ENCODE measurements at regions not wholly inside any gene's neighbourhood (a gene's known extent, or its start where the extent isn't known, plus 50 kb on each side); places are given as distances from the start of the nearest gene placed in this dataset.

DNA sequence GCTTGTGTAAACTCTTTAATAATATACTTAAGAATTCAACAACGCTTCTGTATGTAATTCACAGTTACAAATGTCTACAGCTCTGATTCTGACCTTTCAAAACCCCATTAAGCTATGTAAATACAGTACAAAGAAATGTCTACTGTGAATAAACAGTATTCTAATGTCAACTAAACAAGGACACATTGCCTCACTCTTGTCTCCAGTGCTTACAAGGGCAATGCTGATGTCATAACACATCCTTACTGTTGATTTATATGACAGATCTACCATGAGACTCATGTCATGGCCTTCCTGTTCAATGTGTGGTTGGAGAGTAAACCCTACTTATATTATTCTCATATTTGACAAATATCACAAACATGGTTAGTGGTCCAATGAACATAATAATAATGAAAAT lies 256.1 kb upstream of the ADGRL3 start:
- H3K27me3 Mint-ChIP-seq (ENCODE audit: unreplicated experiment): no peaks in the 10 kb centered on the region

DNA sequence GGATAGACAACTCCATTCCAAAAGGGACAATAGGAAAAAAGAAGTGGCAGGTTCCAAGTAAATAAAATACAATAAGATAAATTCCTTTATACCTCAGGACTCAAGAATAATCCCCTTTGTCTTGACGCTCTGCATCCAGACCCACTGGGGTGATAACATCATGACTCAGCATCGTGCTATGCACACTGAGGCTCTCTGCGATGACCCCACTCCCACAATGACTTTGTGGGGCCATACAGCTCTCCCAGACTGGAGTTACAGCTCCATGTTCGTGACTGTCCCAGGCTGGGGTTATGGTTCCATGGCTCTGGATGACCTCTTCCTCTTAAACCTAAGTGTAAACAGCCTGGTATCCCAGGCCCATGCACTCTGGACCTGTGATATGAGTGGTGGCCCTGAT lies 254.5 kb upstream of the ADGRL3 start:
- TF ChIP-seq, protein P1, sequence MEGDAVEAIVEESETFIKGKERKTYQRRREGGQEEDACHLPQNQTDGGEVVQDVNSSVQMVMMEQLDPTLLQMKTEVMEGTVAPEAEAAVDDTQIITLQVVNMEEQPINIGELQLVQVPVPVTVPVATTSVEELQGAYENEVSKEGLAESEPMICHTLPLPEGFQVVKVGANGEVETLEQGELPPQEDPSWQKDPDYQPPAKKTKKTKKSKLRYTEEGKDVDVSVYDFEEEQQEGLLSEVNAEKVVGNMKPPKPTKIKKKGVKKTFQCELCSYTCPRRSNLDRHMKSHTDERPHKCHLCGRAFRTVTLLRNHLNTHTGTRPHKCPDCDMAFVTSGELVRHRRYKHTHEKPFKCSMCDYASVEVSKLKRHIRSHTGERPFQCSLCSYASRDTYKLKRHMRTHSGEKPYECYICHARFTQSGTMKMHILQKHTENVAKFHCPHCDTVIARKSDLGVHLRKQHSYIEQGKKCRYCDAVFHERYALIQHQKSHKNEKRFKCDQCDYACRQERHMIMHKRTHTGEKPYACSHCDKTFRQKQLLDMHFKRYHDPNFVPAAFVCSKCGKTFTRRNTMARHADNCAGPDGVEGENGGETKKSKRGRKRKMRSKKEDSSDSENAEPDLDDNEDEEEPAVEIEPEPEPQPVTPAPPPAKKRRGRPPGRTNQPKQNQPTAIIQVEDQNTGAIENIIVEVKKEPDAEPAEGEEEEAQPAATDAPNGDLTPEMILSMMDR (IDR thresholded peaks at IDR 0.05; ENCODE audit: partially characterized antibody, unreplicated experiment): no peak
- Mint-ChIP-seq H3K27ac (ENCODE audit: unreplicated experiment) (no peak overlapping the region), H3K4me3 (ENCODE audit: unreplicated experiment) (no peak overlapping the region)

More for the DNA sequence above, 256.1 kb upstream of the ADGRL3 start:
- TF ChIP-seq, protein P1 (IDR thresholded peaks at IDR 0.05; ENCODE audit: partially characterized antibody, unreplicated experiment): no peak
- H3K9me3 Mint-ChIP-seq (ENCODE audit: unreplicated experiment): peaks cover 5% of the 10 kb centered on the region
- no peaks in the 10 kb centered on the region for H3K4me1 Mint-ChIP-seq (ENCODE audit: low read depth, unreplicated experiment)
- DNase-seq: no peak
- no peak overlapping the region for H3K4me3 Mint-ChIP-seq (ENCODE audit: unreplicated experiment)
- no peaks in the 10 kb centered on the region for H3K36me3 Mint-ChIP-seq (ENCODE audit: unreplicated experiment)
- H3K27ac Mint-ChIP-seq (ENCODE audit: unreplicated experiment): no peak overlapping the region

DNA sequence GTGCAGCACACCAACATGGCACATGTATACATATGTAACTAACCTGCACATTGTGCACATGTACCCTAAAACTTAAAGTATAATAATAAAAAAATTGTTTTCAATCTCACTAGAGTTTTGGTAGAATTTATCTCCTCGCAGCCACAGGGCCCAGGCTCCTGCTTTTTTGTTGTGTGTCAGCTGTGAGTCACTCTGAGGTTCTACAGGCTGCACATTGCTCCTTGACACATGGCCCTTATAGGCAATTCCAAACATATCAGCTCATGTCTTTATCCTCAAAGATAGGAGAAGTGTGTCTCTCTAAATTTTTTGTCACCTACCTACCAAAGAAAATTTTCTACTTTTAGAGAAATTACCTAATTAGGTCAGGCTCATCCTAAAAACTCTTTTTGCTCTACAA lies 252.1 kb upstream of the ADGRL3 start:
- Mint-ChIP-seq H3K36me3 (ENCODE audit: unreplicated experiment) (no peaks in the 10 kb centered on the region), H3K4me3 (ENCODE audit: unreplicated experiment) (no peak overlapping the region), H3K27me3 (ENCODE audit: unreplicated experiment) (no peaks in the 10 kb centered on the region), H3K27ac (ENCODE audit: unreplicated experiment) (no peak overlapping the region), H3K9me3 (ENCODE audit: unreplicated experiment) (peaks cover 5% of the 10 kb centered on the region), H3K4me1 (ENCODE audit: low read depth, unreplicated experiment) (no peaks in the 10 kb centered on the region)
- TF ChIP-seq, protein P1 (IDR thresholded peaks at IDR 0.05; ENCODE audit: partially characterized antibody, unreplicated experiment): no peak
- no peak for DNase-seq

More for the DNA sequence above, 254.5 kb upstream of the ADGRL3 start:
- DNase-seq: no peak
- Mint-ChIP-seq H3K36me3 (ENCODE audit: unreplicated experiment) (no peaks in the 10 kb centered on the region), H3K9me3 (ENCODE audit: unreplicated experiment) (peaks cover 5% of the 10 kb centered on the region), H3K27me3 (ENCODE audit: unreplicated experiment) (no peaks in the 10 kb centered on the region), H3K4me1 (ENCODE audit: low read depth, unreplicated experiment) (no peaks in the 10 kb centered on the region)

DNA sequence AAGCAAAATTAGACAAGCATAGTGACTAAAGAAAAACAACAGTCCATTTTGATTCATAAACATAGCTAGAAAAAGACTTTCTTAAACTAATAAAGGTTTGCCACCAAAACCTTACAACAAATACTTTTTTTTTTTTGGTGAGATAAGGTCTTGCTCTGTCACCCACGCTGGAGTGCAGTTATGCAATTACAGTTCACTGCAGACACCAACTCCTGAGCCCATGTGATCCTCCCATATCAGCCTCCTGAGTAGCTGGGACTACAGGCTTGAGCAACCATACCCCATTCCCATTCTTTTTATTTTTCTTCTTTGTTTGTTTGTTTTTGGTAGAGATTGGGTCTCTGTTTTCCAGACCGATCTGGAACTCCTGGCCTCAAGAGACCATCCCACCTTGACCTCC lies 247.2 kb upstream of the ADGRL3 start:
- peaks cover 2% of the 10 kb centered on the region for H3K27me3 Mint-ChIP-seq (ENCODE audit: unreplicated experiment)
- no peaks in the 10 kb centered on the region for H3K4me1 Mint-ChIP-seq (ENCODE audit: low read depth, unreplicated experiment)
- TF ChIP-seq, protein P1 (IDR thresholded peaks at IDR 0.05; ENCODE audit: partially characterized antibody, unreplicated experiment): no peak
- no peak for DNase-seq
- no peaks in the 10 kb centered on the region for H3K36me3 Mint-ChIP-seq (ENCODE audit: unreplicated experiment)
- H3K9me3 Mint-ChIP-seq (ENCODE audit: unreplicated experiment): no peaks in the 10 kb centered on the region
- no peak overlapping the region for H3K4me3 Mint-ChIP-seq (ENCODE audit: unreplicated experiment)
- no peak overlapping the region for H3K27ac Mint-ChIP-seq (ENCODE audit: unreplicated experiment)

DNA sequence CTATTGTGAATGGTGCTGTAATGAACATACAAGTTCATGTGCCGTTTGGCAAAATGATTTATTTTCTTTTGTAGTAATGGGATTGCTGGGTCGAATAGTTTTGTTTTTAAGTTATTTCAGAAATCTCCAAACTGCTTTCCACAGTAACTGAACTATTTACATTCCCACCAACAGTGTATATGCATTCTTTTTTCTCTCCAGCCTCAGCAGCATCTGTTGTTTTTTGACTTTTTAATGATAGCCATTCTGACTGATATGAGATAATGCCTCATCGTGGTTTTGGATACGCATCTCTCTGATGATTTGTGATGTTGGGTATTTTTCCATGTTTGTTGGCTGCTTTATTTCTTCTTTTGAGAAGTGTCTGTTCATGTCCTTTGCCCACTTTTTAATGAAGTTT lies 246.3 kb upstream of the ADGRL3 start:
- H3K9me3 Mint-ChIP-seq (ENCODE audit: unreplicated experiment): no peaks in the 10 kb centered on the region
- TF ChIP-seq, protein P1 (IDR thresholded peaks at IDR 0.05; ENCODE audit: partially characterized antibody, unreplicated experiment): no peak
- H3K27ac Mint-ChIP-seq (ENCODE audit: unreplicated experiment): no peak overlapping the region
- no peaks in the 10 kb centered on the region for H3K4me1 Mint-ChIP-seq (ENCODE audit: low read depth, unreplicated experiment)
- H3K27me3 Mint-ChIP-seq (ENCODE audit: unreplicated experiment): peaks cover 2% of the 10 kb centered on the region
- H3K36me3 Mint-ChIP-seq (ENCODE audit: unreplicated experiment): no peaks in the 10 kb centered on the region
- no peak overlapping the region for H3K4me3 Mint-ChIP-seq (ENCODE audit: unreplicated experiment)
- DNase-seq: no peak
